ENCODE measurements at regions not wholly inside any gene's neighbourhood (a gene's known extent, or its start where the extent isn't known, plus 50 kb on each side); places are given as distances from the start of the nearest gene placed in this dataset.

DNA sequence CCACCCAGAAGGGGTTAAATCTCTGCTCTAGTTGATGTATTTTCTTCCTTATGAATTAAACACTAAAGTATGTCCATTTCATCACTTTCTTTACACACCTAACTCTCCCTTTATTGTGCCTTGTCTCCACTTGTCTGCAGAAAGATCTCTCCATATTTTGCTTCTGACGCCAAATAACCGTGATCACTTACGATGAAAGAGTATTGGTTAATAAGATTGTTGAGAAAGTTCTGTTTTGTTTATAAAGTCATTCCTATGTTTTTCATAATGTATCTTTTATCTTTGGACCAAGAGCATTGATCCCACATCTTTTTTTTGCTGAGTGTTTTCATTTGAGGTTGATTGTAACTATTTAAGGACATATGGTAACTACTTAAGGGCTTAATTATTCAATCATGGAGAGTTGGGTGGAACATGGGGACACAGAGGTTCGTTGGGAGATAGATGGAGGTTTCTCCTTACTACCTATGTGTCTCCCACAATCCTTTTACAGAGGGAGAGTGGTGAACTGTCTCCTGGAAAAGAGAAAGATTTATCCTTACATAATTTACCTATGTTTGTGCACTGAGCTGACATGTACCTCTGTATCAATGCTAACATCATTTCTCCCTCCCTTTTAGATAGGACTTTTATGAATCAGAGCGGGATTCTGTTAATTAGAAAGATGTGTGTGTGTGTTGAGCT lies 120.7 kb upstream of the SLC38A2 start:
- Histone ChIP-seq H3K36me3 (ENCODE audit: low read depth) (no peaks in the 10 kb centered on the region), H3K9me3 (ENCODE audit: severe bottlenecking) (no peaks in the 10 kb centered on the region), H3K27ac (ENCODE audit: poor library complexity, severe bottlenecking) (peak overlapping the region; percentile 96), H3K4me1 (ENCODE audit: insufficient read depth, poor library complexity, severe bottlenecking) (peaks cover 52% of the 10 kb centered on the region), H3K27me3 (ENCODE audit: insufficient read depth, poor library complexity, severe bottlenecking) (no peaks in the 10 kb centered on the region), H3K4me3 (ENCODE audit: severe bottlenecking) (no peak overlapping the region)
- TF ChIP-seq, protein P1, sequence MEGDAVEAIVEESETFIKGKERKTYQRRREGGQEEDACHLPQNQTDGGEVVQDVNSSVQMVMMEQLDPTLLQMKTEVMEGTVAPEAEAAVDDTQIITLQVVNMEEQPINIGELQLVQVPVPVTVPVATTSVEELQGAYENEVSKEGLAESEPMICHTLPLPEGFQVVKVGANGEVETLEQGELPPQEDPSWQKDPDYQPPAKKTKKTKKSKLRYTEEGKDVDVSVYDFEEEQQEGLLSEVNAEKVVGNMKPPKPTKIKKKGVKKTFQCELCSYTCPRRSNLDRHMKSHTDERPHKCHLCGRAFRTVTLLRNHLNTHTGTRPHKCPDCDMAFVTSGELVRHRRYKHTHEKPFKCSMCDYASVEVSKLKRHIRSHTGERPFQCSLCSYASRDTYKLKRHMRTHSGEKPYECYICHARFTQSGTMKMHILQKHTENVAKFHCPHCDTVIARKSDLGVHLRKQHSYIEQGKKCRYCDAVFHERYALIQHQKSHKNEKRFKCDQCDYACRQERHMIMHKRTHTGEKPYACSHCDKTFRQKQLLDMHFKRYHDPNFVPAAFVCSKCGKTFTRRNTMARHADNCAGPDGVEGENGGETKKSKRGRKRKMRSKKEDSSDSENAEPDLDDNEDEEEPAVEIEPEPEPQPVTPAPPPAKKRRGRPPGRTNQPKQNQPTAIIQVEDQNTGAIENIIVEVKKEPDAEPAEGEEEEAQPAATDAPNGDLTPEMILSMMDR (IDR thresholded peaks at IDR 0.05; ENCODE audit: poor library complexity, severe bottlenecking) = no peak
- DNase-seq (ENCODE audit: low spot score) = no peak
- ATAC-seq (ENCODE audit: low read depth) = peak; percentile 75

DNA sequence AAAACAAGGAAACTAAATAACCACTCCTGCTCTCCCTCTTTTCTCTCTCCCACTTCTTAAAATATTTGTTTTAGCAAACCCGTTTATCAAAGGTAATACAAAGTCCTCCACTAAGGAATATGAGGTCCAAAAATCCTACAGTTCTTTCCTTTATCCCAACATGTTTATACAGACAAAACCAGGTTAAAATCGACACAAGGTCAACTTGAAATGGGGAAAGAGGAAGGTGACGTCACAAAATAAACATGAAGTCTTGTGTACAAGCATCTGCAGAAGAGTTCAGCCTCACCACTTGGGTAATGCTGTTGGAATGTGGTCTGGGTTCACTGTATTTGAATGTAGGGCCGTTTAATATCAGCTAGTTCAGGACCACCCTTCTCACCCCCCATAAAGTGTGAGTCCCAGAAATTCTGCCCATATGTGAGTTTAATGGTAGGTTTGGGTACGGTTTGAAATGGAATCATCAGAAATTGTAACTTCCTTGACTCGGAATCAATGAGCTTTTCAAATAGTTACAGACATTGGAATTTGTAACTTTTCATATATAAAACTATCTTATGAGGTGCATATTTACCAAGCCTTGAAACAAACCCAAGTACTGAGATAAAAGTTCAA lies 120.0 kb upstream of the SLC38A2 start:
- Histone ChIP-seq H3K27me3 (ENCODE audit: insufficient read depth, poor library complexity, severe bottlenecking) (no peaks in the 10 kb centered on the region), H3K36me3 (ENCODE audit: low read depth) (no peaks in the 10 kb centered on the region), H3K27ac (ENCODE audit: poor library complexity, severe bottlenecking) (peak overlapping the region; percentile 96), H3K4me3 (ENCODE audit: severe bottlenecking) (no peak overlapping the region), H3K9me3 (ENCODE audit: severe bottlenecking) (no peaks in the 10 kb centered on the region), H3K4me1 (ENCODE audit: insufficient read depth, poor library complexity, severe bottlenecking) (peaks cover 52% of the 10 kb centered on the region)
- TF ChIP-seq, protein P1 (IDR thresholded peaks at IDR 0.05; ENCODE audit: poor library complexity, severe bottlenecking) = no peak
- DNase-seq (ENCODE audit: low spot score) = no peak
- peak; percentile 87 for ATAC-seq (ENCODE audit: low read depth)

DNA sequence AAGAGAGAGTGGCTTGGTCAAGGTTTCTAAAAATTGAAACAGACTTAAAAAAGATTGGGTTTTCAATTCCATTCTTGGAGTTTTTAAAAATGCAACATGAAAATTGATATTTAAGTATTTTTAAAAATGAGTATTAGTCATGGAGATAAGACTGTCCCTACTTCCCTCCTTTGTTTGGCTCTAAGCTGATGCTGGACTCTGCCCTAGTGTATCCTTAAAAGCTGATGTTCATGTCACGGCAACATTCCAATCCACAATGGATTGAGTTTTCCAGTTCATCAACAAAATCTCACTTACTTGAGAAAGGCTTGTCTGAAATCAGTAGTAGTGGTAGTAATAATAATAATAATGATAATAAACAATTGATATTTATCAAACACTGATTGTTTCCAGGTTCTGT lies 119.0 kb upstream of the SLC38A2 start:
- ATAC-seq (ENCODE audit: low read depth) = no peak
- Histone ChIP-seq H3K4me3 (ENCODE audit: severe bottlenecking) (no peak overlapping the region), H3K4me1 (ENCODE audit: insufficient read depth, poor library complexity, severe bottlenecking) (peaks cover 52% of the 10 kb centered on the region), H3K27ac (ENCODE audit: poor library complexity, severe bottlenecking) (peak overlapping the region; percentile 96), H3K9me3 (ENCODE audit: severe bottlenecking) (no peaks in the 10 kb centered on the region), H3K27me3 (ENCODE audit: insufficient read depth, poor library complexity, severe bottlenecking) (no peaks in the 10 kb centered on the region), H3K36me3 (ENCODE audit: low read depth) (no peaks in the 10 kb centered on the region)
- TF ChIP-seq, protein P1 (IDR thresholded peaks at IDR 0.05; ENCODE audit: poor library complexity, severe bottlenecking) = no peak
- no peak for DNase-seq (ENCODE audit: low spot score)

DNA sequence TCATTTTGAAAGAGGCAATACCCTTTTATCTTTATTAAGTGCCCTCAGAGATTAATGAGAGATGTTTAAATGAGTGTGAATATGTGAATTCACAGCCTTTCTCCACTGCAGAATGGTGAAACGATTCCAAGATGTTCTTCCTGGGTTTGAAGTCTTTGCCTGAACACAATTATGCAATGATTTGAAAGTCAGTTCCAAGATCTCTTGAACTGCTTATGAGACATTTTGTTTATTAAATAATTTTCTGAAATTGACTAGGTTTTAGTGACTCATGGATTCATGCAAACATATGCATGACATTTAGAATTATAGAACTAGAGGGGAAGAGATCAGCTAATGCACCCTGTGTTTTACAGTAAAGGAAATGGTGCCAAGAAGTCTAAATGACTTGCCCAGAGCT lies 118.1 kb upstream of the SLC38A2 start:
- no peak for ATAC-seq (ENCODE audit: low read depth)
- Histone ChIP-seq H3K4me3 (ENCODE audit: severe bottlenecking) (no peak overlapping the region), H3K36me3 (ENCODE audit: low read depth) (no peaks in the 10 kb centered on the region), H3K4me1 (ENCODE audit: insufficient read depth, poor library complexity, severe bottlenecking) (peaks cover 52% of the 10 kb centered on the region), H3K27ac (ENCODE audit: poor library complexity, severe bottlenecking) (peak overlapping the region; percentile 96), H3K9me3 (ENCODE audit: severe bottlenecking) (no peaks in the 10 kb centered on the region), H3K27me3 (ENCODE audit: insufficient read depth, poor library complexity, severe bottlenecking) (no peaks in the 10 kb centered on the region)
- DNase-seq (ENCODE audit: low spot score) = no peak
- TF ChIP-seq, protein P1 (IDR thresholded peaks at IDR 0.05; ENCODE audit: poor library complexity, severe bottlenecking) = no peak

DNA sequence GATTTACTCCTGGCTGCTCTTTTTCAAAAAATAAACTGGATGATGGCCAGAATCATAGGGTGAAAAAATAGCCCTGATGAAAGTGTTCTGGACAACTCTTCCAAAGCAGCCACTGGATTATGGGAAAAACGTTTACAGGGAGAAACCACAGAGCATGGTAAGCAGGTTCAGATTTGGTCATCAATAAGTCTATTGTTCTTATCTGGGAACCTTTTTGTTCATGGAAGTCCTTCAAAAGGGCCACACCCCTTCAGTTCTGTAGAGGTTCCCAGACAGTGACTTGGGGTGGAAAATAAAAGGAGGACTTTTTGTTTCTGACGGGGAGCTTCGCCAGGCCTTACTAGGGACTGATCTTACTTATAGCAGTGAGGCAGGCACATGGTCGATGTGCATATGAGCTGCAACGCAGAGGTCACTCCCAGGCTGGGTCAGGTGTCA lies 117.4 kb upstream of the SLC38A2 start:
- Histone ChIP-seq H3K36me3 (ENCODE audit: low read depth) (no peaks in the 10 kb centered on the region), H3K27me3 (ENCODE audit: insufficient read depth, poor library complexity, severe bottlenecking) (no peaks in the 10 kb centered on the region), H3K4me1 (ENCODE audit: insufficient read depth, poor library complexity, severe bottlenecking) (peaks cover 52% of the 10 kb centered on the region), H3K9me3 (ENCODE audit: severe bottlenecking) (no peaks in the 10 kb centered on the region), H3K27ac (ENCODE audit: poor library complexity, severe bottlenecking) (peak overlapping the region; percentile 96), H3K4me3 (ENCODE audit: severe bottlenecking) (no peak overlapping the region)
- DNase-seq (ENCODE audit: low spot score) = no peak
- TF ChIP-seq, protein P1 (IDR thresholded peaks at IDR 0.05; ENCODE audit: poor library complexity, severe bottlenecking) = no peak
- no peak for ATAC-seq (ENCODE audit: low read depth)

All from RWPE2 (cell line).